Loucy (cell line): ENCODE measurements at regions not wholly inside any gene's neighbourhood (a gene's known extent, or its start where the extent isn't known, plus 50 kb on each side); places are given as distances from the start of the nearest gene placed in this dataset.

Experiments used
- EZH2phosphoT487 ChIP-seq: fragments of 200-600 bp; IDR thresholded peaks from 2 replicates; pipeline ENCODE4 v1.6.1; 2018; ENCODE audit warnings: antibody characterized with exemption, mild to moderate bottlenecking, moderate library complexity, borderline replicate concordance
- TF ChIP-seq, protein P1 (sequence below): fragments of 200-600 bp; sonication (generic); conservative IDR thresholded peaks from 2 replicates; pipeline ENCODE4 v1.5.1; 2014; ENCODE audit warnings: mild to moderate bottlenecking, antibody characterized with exemption, low read length

- TF ChIP-seq, protein P1, sequence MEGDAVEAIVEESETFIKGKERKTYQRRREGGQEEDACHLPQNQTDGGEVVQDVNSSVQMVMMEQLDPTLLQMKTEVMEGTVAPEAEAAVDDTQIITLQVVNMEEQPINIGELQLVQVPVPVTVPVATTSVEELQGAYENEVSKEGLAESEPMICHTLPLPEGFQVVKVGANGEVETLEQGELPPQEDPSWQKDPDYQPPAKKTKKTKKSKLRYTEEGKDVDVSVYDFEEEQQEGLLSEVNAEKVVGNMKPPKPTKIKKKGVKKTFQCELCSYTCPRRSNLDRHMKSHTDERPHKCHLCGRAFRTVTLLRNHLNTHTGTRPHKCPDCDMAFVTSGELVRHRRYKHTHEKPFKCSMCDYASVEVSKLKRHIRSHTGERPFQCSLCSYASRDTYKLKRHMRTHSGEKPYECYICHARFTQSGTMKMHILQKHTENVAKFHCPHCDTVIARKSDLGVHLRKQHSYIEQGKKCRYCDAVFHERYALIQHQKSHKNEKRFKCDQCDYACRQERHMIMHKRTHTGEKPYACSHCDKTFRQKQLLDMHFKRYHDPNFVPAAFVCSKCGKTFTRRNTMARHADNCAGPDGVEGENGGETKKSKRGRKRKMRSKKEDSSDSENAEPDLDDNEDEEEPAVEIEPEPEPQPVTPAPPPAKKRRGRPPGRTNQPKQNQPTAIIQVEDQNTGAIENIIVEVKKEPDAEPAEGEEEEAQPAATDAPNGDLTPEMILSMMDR, result no peak
- TF ChIP-seq EZH2phosphoT487, result no peak
Measured at GRCh38 chr2:71822463-71822862, 325.2 kb downstream of the CYP26B1 start.
